AG09319 (cell line): ENCODE measurements at regions not wholly inside any gene's neighbourhood (a gene's known extent, or its start where the extent isn't known, plus 50 kb on each side); places are given as distances from the start of the nearest gene placed in this dataset.

Experiments
- DNase-seq: peaks from one replicate; pipeline ENCODE4 v3.0.0-alpha.2; 2010; ENCODE audit warnings: low read depth; ENCODE audit errors: extremely low read depth
- CTCF ChIP-seq: IDR thresholded peaks from 2 replicates; pipeline ENCODE4 v1.5.1; 2011; ENCODE audit warnings: low read depth, mild to moderate bottlenecking, inconsistent platforms, low read length, moderate library complexity

GRCh38 chr2:82524826-82525225 lies 1934.3 kb downstream of the SUCLG1 start:
- DNase-seq: no peak
- no peak for TF ChIP-seq CTCF

- TF ChIP-seq CTCF: no peak
- no peak for DNase-seq
These were observed 1947.2 kb downstream of the SUCLG1 start for GRCh38 chr2:82511894-82512293.

- no peak for DNase-seq
- TF ChIP-seq CTCF: no peak
These were observed 1950.4 kb downstream of the SUCLG1 start for GRCh38 chr2:82508702-82509101.

GRCh38 chr2:82507657-82508056 lies 1951.4 kb downstream of the SUCLG1 start:
- no peak for TF ChIP-seq CTCF
- no peak for DNase-seq

- DNase-seq: no peak
- TF ChIP-seq CTCF: no peak
These were observed 1957.9 kb downstream of the SUCLG1 start for GRCh38 chr2:82501217-82501616.

- TF ChIP-seq CTCF: no peak
These were observed 1960.2 kb downstream of the SUCLG1 start for GRCh38 chr2:82498777-82499443.

GRCh38 chr2:82494739-82495138 lies 1964.3 kb downstream of the SUCLG1 start:
- no peak for DNase-seq
- no peak for TF ChIP-seq CTCF

More at GRCh38 chr2:82498777-82499443, 1960.2 kb downstream of the SUCLG1 start:
- no peak for DNase-seq
